Upper lobe of left lung (tissue), 4 donors: ENCODE measurements at regions not wholly inside any gene's neighbourhood (a gene's known extent, or its start where the extent isn't known, plus 50 kb on each side); places are given as distances from the start of the nearest gene placed in this dataset.

Experiments
- POLR2AphosphoS5 ChIP-seq, 2 donors: sonication (generic); formaldehyde crosslinking; IDR thresholded peaks; one replicate each; pipeline ENCODE4 v1.5.1; 2017; ENCODE audit warnings: antibody characterized with exemption in 2 of 2
- TF ChIP-seq, protein P1 (sequence below), 6 experiments: fragments of 450-650 bp in 4 of 6; fragments of 200-600 bp in 2 of 6; sonication (generic) in 2 of 6; IDR thresholded peaks; one replicate each; pipeline ENCODE4 v1.5.1; 2016 to 2019; ENCODE audit warnings: antibody characterized with exemption in 6 of 6

DNA sequence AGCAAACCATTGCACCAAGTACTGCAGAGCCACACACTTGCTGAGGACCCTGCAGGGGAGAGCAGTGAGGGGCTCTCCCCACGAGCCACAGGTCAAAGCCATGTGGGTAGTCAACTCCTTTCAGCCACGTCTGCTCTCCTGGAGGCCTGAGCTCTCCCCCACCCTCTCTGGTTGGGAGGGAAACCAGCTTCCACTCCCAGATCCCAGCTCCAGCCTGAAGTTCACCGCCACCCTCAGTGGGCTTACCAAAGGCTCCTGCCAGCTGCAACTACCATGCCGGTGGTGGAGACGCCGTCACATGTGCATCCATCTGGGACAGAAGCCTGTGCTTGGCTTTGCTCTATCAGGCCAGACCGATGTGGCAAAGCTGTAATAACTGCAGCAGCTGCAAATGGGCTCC, 521.5 kb upstream of the RAB6C start:
- TF ChIP-seq, protein P1, sequence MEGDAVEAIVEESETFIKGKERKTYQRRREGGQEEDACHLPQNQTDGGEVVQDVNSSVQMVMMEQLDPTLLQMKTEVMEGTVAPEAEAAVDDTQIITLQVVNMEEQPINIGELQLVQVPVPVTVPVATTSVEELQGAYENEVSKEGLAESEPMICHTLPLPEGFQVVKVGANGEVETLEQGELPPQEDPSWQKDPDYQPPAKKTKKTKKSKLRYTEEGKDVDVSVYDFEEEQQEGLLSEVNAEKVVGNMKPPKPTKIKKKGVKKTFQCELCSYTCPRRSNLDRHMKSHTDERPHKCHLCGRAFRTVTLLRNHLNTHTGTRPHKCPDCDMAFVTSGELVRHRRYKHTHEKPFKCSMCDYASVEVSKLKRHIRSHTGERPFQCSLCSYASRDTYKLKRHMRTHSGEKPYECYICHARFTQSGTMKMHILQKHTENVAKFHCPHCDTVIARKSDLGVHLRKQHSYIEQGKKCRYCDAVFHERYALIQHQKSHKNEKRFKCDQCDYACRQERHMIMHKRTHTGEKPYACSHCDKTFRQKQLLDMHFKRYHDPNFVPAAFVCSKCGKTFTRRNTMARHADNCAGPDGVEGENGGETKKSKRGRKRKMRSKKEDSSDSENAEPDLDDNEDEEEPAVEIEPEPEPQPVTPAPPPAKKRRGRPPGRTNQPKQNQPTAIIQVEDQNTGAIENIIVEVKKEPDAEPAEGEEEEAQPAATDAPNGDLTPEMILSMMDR (IDR thresholded peaks at IDR 0.05), result no peak
- no peak for TF ChIP-seq POLR2AphosphoS5 (IDR thresholded peaks at IDR 0.05)
